ENCODE measurements at regions not wholly inside any gene's neighbourhood (a gene's known extent, or its start where the extent isn't known, plus 50 kb on each side); places are given as distances from the start of the nearest gene placed in this dataset.

GRCh38 chr5:144024090-144024489 is 146.4 kb downstream of the YIPF5 start:
- Histone ChIP-seq H3K9ac (ENCODE audit: low read length) (no peak overlapping the region), H3K36me3 (ENCODE audit: insufficient read depth, low read length) (no peaks in the 10 kb centered on the region), H4K20me1 (ENCODE audit: insufficient read depth, low read length) (no peaks in the 10 kb centered on the region), H3K4me1 (ENCODE audit: insufficient read depth, low read length) (peaks cover 7% of the 10 kb centered on the region), H3K27me3 (ENCODE audit: insufficient read depth, low read length) (no peaks in the 10 kb centered on the region), H3K4me2 (ENCODE audit: low read length) (no peak overlapping the region), H3K4me3 (ENCODE audit: insufficient read depth, low read depth, low read length) (no peak overlapping the region), H2AFZ (ENCODE audit: low read depth, low read length) (no peak overlapping the region), H3K9me3 (ENCODE audit: insufficient read depth, low read depth, low read length) (no peaks in the 10 kb centered on the region), H3K79me2 (ENCODE audit: insufficient read depth, low read length) (no peaks in the 10 kb centered on the region), H3K27ac (ENCODE audit: low read depth, low read length) (no peak overlapping the region)
- DNase-seq (ENCODE audit: low read depth) = no peak
- FAIRE-seq = no peak
- H3K27ac Mint-ChIP-seq (ENCODE audit: unreplicated experiment) = no peak overlapping the region
- no peaks in the 10 kb centered on the region for H3K27me3 Mint-ChIP-seq (ENCODE audit: low read depth, unreplicated experiment)
- no peak overlapping the region for H3K4me3 Mint-ChIP-seq (ENCODE audit: unreplicated experiment)
- TF ChIP-seq CTCF (IDR thresholded peaks at IDR 0.05; ENCODE audit: insufficient read depth, low read depth, low read length) (no peak), EZH2 (IDR thresholded peaks at IDR 0.05; ENCODE audit: insufficient read depth, low read length) (no peak)
- H3K4me1 Mint-ChIP-seq (ENCODE audit: low read depth, unreplicated experiment) = peaks cover 7% of the 10 kb centered on the region
- no peaks in the 10 kb centered on the region for H3K36me3 Mint-ChIP-seq (ENCODE audit: low read depth, unreplicated experiment)
- peaks cover 3% of the 10 kb centered on the region for H3K9me3 Mint-ChIP-seq (ENCODE audit: unreplicated experiment)

- DNase-seq (ENCODE audit: low read depth) = peak; percentile 27
- H3K27ac Mint-ChIP-seq (ENCODE audit: unreplicated experiment) = no peak overlapping the region
- FAIRE-seq = peak; percentile 77
Observed at GRCh38 chr5:144024545-144024944, 145.9 kb downstream of the YIPF5 start.

More at GRCh38 chr5:144024545-144024944, 145.9 kb downstream of the YIPF5 start:
- H3K4me2 ChIP-seq (ENCODE audit: low read length) = no peak overlapping the region
- no peak overlapping the region for H2AFZ ChIP-seq (ENCODE audit: low read depth, low read length)
- H3K9me3 Mint-ChIP-seq (ENCODE audit: unreplicated experiment) = peaks cover 3% of the 10 kb centered on the region
- no peak overlapping the region for H3K27ac ChIP-seq (ENCODE audit: low read depth, low read length)
- H3K9ac ChIP-seq (ENCODE audit: low read length) = no peak overlapping the region
- H3K9me3 ChIP-seq (ENCODE audit: insufficient read depth, low read depth, low read length) = no peaks in the 10 kb centered on the region
- no peaks in the 10 kb centered on the region for H3K27me3 Mint-ChIP-seq (ENCODE audit: low read depth, unreplicated experiment)
- H3K4me1 ChIP-seq (ENCODE audit: insufficient read depth, low read length) = peaks cover 7% of the 10 kb centered on the region
- peaks cover 7% of the 10 kb centered on the region for H3K4me1 Mint-ChIP-seq (ENCODE audit: low read depth, unreplicated experiment)
- no peaks in the 10 kb centered on the region for H3K36me3 Mint-ChIP-seq (ENCODE audit: low read depth, unreplicated experiment)
- H3K79me2 ChIP-seq (ENCODE audit: insufficient read depth, low read length) = no peaks in the 10 kb centered on the region
- no peak overlapping the region for H3K4me3 Mint-ChIP-seq (ENCODE audit: unreplicated experiment)
- H3K4me3 ChIP-seq (ENCODE audit: insufficient read depth, low read depth, low read length) = no peak overlapping the region
- TF ChIP-seq EZH2 (IDR thresholded peaks at IDR 0.05; ENCODE audit: insufficient read depth, low read length) = no peak
- TF ChIP-seq CTCF (IDR thresholded peaks at IDR 0.05; ENCODE audit: insufficient read depth, low read depth, low read length) = no peak
- H4K20me1 ChIP-seq (ENCODE audit: insufficient read depth, low read length) = no peaks in the 10 kb centered on the region
- H3K36me3 ChIP-seq (ENCODE audit: insufficient read depth, low read length) = no peaks in the 10 kb centered on the region
- H3K27me3 ChIP-seq (ENCODE audit: insufficient read depth, low read length) = no peaks in the 10 kb centered on the region
